SK-N-SH (cell line): ENCODE measurements at regions not wholly inside any gene's neighbourhood (a gene's known extent, or its start where the extent isn't known, plus 50 kb on each side); places are given as distances from the start of the nearest gene placed in this dataset.

Experiments used
- CTCF ChIA-PET: fragments of 300-600, 350-600 bp; formaldehyde crosslinking; extraction: SDS; loops from one replicate; lab custom pipeline; 2021; lab: Yijun Ruan, JAX
- POLR2A ChIA-PET: fragments of 350-600 bp; sonication (Branson Sonifier 250); formaldehyde crosslinking; extraction: SDS; loops from one replicate; lab custom pipeline; 2020; ENCODE audit warnings: antibody characterized with exemption, inconsistent platforms; lab: Yijun Ruan, JAX
- DNase-seq: peaks from one replicate; pipeline ENCODE4 v3.0.0; 2012
- H2AFZ ChIP-seq: fragments of 200-600 bp; sonication (generic); 2 replicates; pipeline ENCODE4 v1.8.1; 2016; ENCODE audit warnings: antibody characterized with exemption, mild to moderate bottlenecking, low read depth
- H3F3A ChIP-seq: fragments of 200-600 bp; sonication (generic); replicated peaks from 2 replicates; pipeline ENCODE3; 2016; ENCODE audit warnings: antibody characterized with exemption, mild to moderate bottlenecking; ENCODE audit not compliant: insufficient read depth
- H3K27ac ChIP-seq, 2 experiments: fragments of 200-500 bp in 1 of 2; fragments of 200-600 bp in 1 of 2; sonication (Bioruptor generic) in 1 of 2; sonication (generic), shearing (Covaris generic) in 1 of 2; 2 replicates each; pipeline versions ENCODE4 v1.5.1 to v1.6.1; 2014 to 2016; ENCODE audit warnings: low read depth in 2 of 2, inconsistent platforms in 1 of 2, low read length in 1 of 2, mild to moderate bottlenecking in 1 of 2, mixed read lengths in 1 of 2
- H3K27me3 ChIP-seq: fragments of 200-600 bp; sonication (generic), shearing (Covaris generic); 2 replicates; pipeline ENCODE4 v1.6.1; 2016; ENCODE audit warnings: mixed run types; ENCODE audit not compliant: insufficient read depth
- H3K36me3 ChIP-seq, 2 experiments: fragments of 200-500 bp in 1 of 2; fragments of 200-600 bp in 1 of 2; sonication (Bioruptor generic) in 1 of 2; sonication (generic) in 1 of 2; replicated peaks in 1 of 2; 2 replicates each; pipeline versions ENCODE3 to v1.5.1; 2014 to 2016; ENCODE audit warnings: low read length in 1 of 2, mild to moderate bottlenecking in 1 of 2; ENCODE audit not compliant: insufficient read depth in 2 of 2, control insufficient read depth in 1 of 2
- H3K4me1 ChIP-seq, 2 experiments: fragments of 200-500 bp in 1 of 2; fragments of 200-600 bp in 1 of 2; sonication (Bioruptor generic) in 1 of 2; sonication (generic), shearing (Covaris generic) in 1 of 2; 2 replicates each; pipeline versions ENCODE4 v1.5.1 to v1.6.1; 2014 to 2016; ENCODE audit warnings: low read depth in 1 of 2, low read length in 1 of 2, mixed run types in 1 of 2; ENCODE audit not compliant: insufficient read depth in 2 of 2, control insufficient read depth in 1 of 2
- H3K4me2 ChIP-seq: fragments of 200-600 bp; sonication (generic), shearing (Covaris generic); 2 replicates; pipeline ENCODE4 v1.6.1; 2017; ENCODE audit warnings: mixed run types
- H3K4me3 ChIP-seq, 2 experiments: fragments of 200-500 bp in 1 of 2; fragments of 200-600 bp in 1 of 2; sonication (Bioruptor generic) in 1 of 2; sonication (generic), shearing (Covaris generic) in 1 of 2; 2 replicates each; pipeline versions ENCODE4 v1.5.1 to v1.8.1; 2014 to 2016; ENCODE audit warnings: low read depth in 2 of 2, inconsistent platforms in 1 of 2, low read length in 1 of 2, mild to moderate bottlenecking in 1 of 2, mixed read lengths in 1 of 2, moderate library complexity in 1 of 2
- H3K79me2 ChIP-seq: fragments of 200-600 bp; sonication (generic); 2 replicates; pipeline ENCODE4 v1.8.1; 2017; ENCODE audit warnings: mild to moderate bottlenecking; ENCODE audit not compliant: insufficient read depth
- H3K9ac ChIP-seq: fragments of 200-600 bp; sonication (generic); 2 replicates; pipeline ENCODE4 v1.6.1; 2017; ENCODE audit warnings: mixed run types
- H3K9me2 ChIP-seq: fragments of 200-600 bp; sonication (generic); 2 replicates; pipeline ENCODE4 v1.6.1; 2017; ENCODE audit warnings: mixed run types
- H3K9me3 ChIP-seq: fragments of 200-600 bp; sonication (generic); 2 replicates; pipeline ENCODE4 v1.6.1; 2017; ENCODE audit warnings: mixed run types, mild to moderate bottlenecking, moderate library complexity
- H4K20me1 ChIP-seq: fragments of 200-600 bp; sonication (generic); 2 replicates; pipeline ENCODE4 v1.6.1; 2017; ENCODE audit warnings: mild to moderate bottlenecking, mixed run types; ENCODE audit not compliant: insufficient read depth
- CHD2 ChIP-seq: fragments of 150-350 bp; IDR thresholded peaks from 2 replicates; pipeline ENCODE4 v1.6.1; 2018; ENCODE audit warnings: low read length; ENCODE audit not compliant: partially characterized antibody
- CTCF ChIP-seq: fragments of 200-600 bp; sonication (generic); IDR thresholded peaks from 2 replicates; pipeline ENCODE4 v1.6.1; 2017; ENCODE audit warnings: antibody characterized with exemption, mild to moderate bottlenecking, moderate library complexity
- EZH2phosphoT487 ChIP-seq: fragments of 200-600 bp; sonication (generic); IDR thresholded peaks from 2 replicates; pipeline ENCODE4 v1.6.1; 2017; ENCODE audit warnings: low read depth, mixed run types, mild to moderate bottlenecking, antibody characterized with exemption, moderate library complexity, borderline replicate concordance
- FOSL2 ChIP-seq: IDR thresholded peaks from 2 replicates; pipeline ENCODE4 v1.4.0; 2012; ENCODE audit warnings: low read depth, mild to moderate bottlenecking, moderate library complexity, borderline replicate concordance
- FOXJ3 ChIP-seq: sonication (generic); formaldehyde crosslinking; IDR thresholded peaks from 2 replicates; pipeline ENCODE4 v1.5.1; 2020; ENCODE audit warnings: mild to moderate bottlenecking, missing genetic modification reagents
- GABPA ChIP-seq: IDR thresholded peaks from 2 replicates; pipeline ENCODE4 v1.4.0; 2012; ENCODE audit warnings: low read depth, mild to moderate bottlenecking
- IRF3 ChIP-seq: fragments of 150-350 bp; IDR thresholded peaks from 2 replicates; pipeline ENCODE4 v1.6.1; 2016; ENCODE audit warnings: mild to moderate bottlenecking, low read depth, low read length
- MAX ChIP-seq: IDR thresholded peaks from 2 replicates; pipeline ENCODE4 v1.4.0; 2012; ENCODE audit warnings: low read depth
- NRF1 ChIP-seq: IDR thresholded peaks from 2 replicates; pipeline ENCODE4 v1.6.1; 2012; ENCODE audit warnings: low read depth, mild to moderate bottlenecking, low read length
- PBX3 ChIP-seq: IDR thresholded peaks from 2 replicates; pipeline ENCODE4; 2012
- RAD21 ChIP-seq: IDR thresholded peaks from 2 replicates; pipeline ENCODE4 v1.6.1; 2012; ENCODE audit warnings: mild to moderate bottlenecking, low read length
- REST ChIP-seq: IDR thresholded peaks from 2 replicates; pipeline ENCODE4 v1.6.1; 2012; ENCODE audit warnings: mild to moderate bottlenecking, low read depth, low read length, moderate library complexity
- RFX5 ChIP-seq: IDR thresholded peaks from 2 replicates; pipeline ENCODE4 v1.6.1; 2012; ENCODE audit warnings: mild to moderate bottlenecking, improper control_type of control experiment, low read length
- TCF12 ChIP-seq: IDR thresholded peaks from 2 replicates; pipeline ENCODE4 v1.4.0; 2012
- TEAD4 ChIP-seq: IDR thresholded peaks from 2 replicates; pipeline ENCODE4 v1.4.0; 2012; ENCODE audit warnings: mild to moderate bottlenecking, borderline replicate concordance; ENCODE audit not compliant: insufficient read depth
- USF1 ChIP-seq: IDR thresholded peaks from 2 replicates; pipeline ENCODE4 v1.4.0; 2012; ENCODE audit warnings: low read depth, borderline replicate concordance
- YY1 ChIP-seq: IDR thresholded peaks from 2 replicates; pipeline ENCODE4 v1.4.0; 2012; ENCODE audit warnings: low read depth, mild to moderate bottlenecking
- ZBTB33 ChIP-seq: IDR thresholded peaks from 2 replicates; pipeline ENCODE4 v1.4.0; 2012; ENCODE audit warnings: low read depth, borderline replicate concordance
- WGBS: methylation state at CpG from one replicate; pipeline ENCODE4 v1.1.6; 2017; ENCODE audit warnings: low lambda C conversion rate; 5-methylcytosine and 5-hydroxymethylcytosine counted together

GRCh38 chr21:15276243-15276642, 211.4 kb upstream of the NRIP1 start:
- H3K4me3 ChIP-seq = no peak overlapping the region
- H3K36me3 ChIP-seq = no peaks in the 10 kb centered on the region
- H4K20me1 ChIP-seq = no peaks in the 10 kb centered on the region
- H3K4me1 ChIP-seq = no peaks in the 10 kb centered on the region
- no peak overlapping the region for H2AFZ ChIP-seq
- CTCF ChIA-PET = no interaction called here
- H3K4me2 ChIP-seq = no peak overlapping the region
- no peaks in the 10 kb centered on the region for H3K27me3 ChIP-seq
- no peaks in the 10 kb centered on the region for H3K79me2 ChIP-seq
- 5% methylated on average over 2 of the region's 2 CpGs for WGBS
- H3K9me2 ChIP-seq = no peaks in the 10 kb centered on the region
- H3K9me3 ChIP-seq = no peaks in the 10 kb centered on the region
- TF ChIP-seq RAD21 (no peak), IRF3 (no peak), CTCF (no peak), ZBTB33 (no peak), RFX5 (no peak), GABPA (no peak), FOSL2 (no peak), FOXJ3 (CRISPR knock-in tag) (no peak), NRF1 (no peak)
- TF ChIP-seq, all 33 proteins: peak for 0
- POLR2A ChIA-PET = no interaction called here
- Histone ChIP-seq H3K27ac (no peak overlapping the region), H3K9ac (no peak overlapping the region), H3F3A (no peaks in the 10 kb centered on the region)
- DNase-seq = no peak

- no peaks in the 10 kb centered on the region for H3K36me3 ChIP-seq
- H3K9me2 ChIP-seq = no peaks in the 10 kb centered on the region
- H2AFZ ChIP-seq = no peak overlapping the region
- CTCF ChIA-PET = no interaction called here
- no peaks in the 10 kb centered on the region for H3F3A ChIP-seq
- H4K20me1 ChIP-seq = no peaks in the 10 kb centered on the region
- H3K9ac ChIP-seq = no peak overlapping the region
- POLR2A ChIA-PET = no interaction called here
- no peak overlapping the region for H3K27ac ChIP-seq
- H3K79me2 ChIP-seq = no peaks in the 10 kb centered on the region
- DNase-seq = no peak
- H3K27me3 ChIP-seq = no peaks in the 10 kb centered on the region
- H3K9me3 ChIP-seq = no peaks in the 10 kb centered on the region
- no peak overlapping the region for H3K4me2 ChIP-seq
- no peak overlapping the region for H3K4me3 ChIP-seq
- no peaks in the 10 kb centered on the region for H3K4me1 ChIP-seq
- TF ChIP-seq USF1 (no peak), CHD2 (no peak), MAX (no peak), PBX3 (no peak), RFX5 (no peak), FOSL2 (no peak), EZH2phosphoT487 (no peak), TCF12 (no peak), TEAD4 (no peak), REST (no peak), YY1 (no peak), GABPA (no peak)
These were observed 212.7 kb upstream of the NRIP1 start for GRCh38 chr21:15277466-15277865.
